DMS153 treated with DMSO at 0.1 percent for 48 hours (cell line): ENCODE measurements at regions not wholly inside any gene's neighbourhood (a gene's known extent, or its start where the extent isn't known, plus 50 kb on each side); places are given as distances from the start of the nearest gene placed in this dataset.
"Not testable (repeated sequence)": the region's sequence is repeated elsewhere in the genome, so short reads cannot be mapped to it uniquely, and the experiment has no call there.

Experiments used
- DNase-seq: peaks from one replicate; lab custom pipeline; 2025; ENCODE audit not compliant: unreplicated experiment; lab: John Stamatoyannopoulos, UW

DNA sequence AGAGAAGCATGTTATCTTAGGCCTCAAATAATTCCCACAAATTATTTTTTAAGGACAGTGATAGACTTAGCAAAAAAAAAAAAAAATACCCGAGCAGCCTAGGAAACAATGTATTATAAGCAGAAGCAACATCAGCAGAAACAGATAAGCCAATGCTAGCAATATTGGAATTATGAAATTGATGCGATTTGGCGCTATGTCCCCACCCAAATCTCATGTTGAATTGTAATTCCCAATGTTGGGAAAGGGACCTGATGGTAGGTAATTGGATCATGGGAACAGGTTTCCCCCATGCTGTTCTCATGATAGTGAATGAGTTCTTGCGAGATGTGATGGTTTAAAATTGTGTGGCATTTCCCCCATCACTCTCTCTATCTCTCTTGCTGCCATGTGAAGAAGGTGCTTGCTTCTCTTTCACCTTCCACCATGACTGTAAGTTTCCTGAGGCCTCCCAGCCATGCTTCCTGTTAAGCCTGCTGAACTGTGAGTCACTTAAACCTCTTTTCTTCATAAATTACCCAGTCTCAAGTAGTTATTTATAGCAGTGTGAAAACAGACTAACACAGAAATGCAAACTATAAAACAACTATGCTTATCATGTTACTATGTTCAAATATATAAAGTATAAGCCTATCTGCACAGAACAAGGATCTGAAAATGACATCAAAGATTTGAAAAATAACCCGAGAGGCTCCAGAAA, 75.6 kb upstream of the HIVEP3 start:
- DNase-seq: no peak

GRCh38 chr1:41983451-41983850, 64.7 kb upstream of the HIVEP3 start:
- DNase-seq: no peak

DNA sequence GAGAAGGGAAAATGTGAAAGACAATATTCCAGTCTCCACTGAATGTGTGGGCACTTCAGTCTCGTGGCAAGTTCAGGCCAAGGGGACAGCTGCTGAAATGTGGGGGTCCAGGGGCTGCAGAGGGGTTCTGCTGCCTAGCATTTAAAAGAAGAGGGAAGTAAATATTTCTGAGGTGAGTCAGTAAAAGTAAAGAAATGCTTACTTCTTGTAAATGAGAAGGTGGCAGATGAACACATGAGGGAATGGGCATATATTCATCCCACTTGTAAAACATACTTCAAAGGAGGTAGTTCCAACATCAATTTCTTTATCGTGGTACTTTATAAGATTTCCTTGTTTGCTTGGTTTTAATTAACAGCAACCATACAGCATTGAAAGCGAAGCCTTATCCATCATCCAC, 63.1 kb upstream of the HIVEP3 start:
- no peak for DNase-seq

GRCh38 chr1:41980827-41981653, 62.3 kb upstream of the HIVEP3 start:
- no peak for DNase-seq

GRCh38 chr1:41978986-41979385, 60.3 kb upstream of the HIVEP3 start:
- no peak for DNase-seq

DNA sequence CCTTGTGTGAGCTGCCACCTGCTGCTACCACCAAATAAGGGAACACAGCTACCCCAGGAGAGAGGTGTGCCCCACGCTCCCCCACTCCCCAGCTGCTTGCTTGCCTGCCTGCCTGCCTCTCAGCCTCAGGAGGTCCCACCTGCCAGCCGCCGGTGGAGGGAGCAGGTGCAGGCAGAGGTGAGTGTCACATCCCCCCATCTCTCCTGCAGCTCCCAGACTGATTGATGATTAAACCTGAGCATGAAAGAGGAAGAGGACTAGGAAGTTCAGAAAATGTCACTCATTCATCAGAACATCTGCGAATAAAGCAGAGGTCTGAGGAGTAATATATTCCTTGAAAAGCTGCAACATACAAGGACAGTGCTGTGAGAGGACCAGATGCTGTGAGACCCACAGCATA, 58.6 kb upstream of the HIVEP3 start:
- peak; percentile 33 for DNase-seq

DNA sequence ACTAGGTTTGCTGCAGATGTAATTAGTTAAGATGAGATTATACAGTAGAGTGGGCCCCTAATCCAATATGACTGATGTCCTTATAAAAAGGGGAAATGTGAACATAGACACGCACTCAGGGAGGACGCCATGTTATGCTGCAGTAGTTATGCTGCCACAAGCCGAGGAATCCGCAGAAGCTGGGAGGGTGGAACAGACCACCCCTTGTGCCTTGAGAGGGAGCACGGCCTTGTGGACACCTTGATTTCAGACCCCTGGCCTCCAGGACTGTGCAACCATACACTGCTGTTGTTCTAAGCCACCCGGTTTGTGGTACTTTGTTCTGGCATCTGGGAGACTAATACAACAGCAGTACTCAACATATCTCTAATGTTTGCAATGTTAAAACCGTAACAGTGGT, 57.9 kb upstream of the HIVEP3 start:
- DNase-seq: no peak

DNA sequence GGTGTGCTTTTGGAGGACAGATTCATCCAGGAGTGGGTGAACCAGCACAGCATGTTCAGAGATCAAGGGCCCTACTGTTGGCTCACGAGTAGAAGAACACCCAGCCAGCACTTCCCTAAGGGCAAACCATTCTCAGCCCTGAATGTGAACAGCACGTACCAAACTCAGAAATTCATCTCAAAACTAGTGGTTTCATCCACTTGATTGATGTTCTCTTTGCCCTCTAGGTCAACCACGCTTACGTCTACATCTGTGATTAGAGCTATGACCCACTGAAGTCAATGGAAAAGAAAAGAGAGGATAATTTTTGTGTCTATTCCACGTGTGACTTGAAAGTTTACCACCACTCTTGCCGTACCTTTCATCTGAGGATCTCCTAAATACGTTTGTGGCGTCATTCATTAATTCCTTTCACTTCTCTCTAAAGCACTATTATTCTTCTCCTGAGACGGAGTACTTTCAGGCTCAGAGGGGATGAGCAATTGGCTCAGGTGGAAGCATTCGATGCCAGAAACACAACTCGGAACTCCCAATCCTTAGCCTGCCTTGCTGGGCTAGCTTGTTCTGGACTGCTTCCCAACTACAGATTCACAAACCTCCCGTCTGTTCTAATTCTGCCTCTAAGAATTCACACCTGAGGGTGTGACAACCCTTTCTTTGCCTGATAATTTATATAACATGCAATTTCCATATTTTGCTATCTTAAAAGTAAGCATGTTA, 57.3 kb upstream of the HIVEP3 start:
- DNase-seq: no peak

GRCh38 chr1:41975121-41975520, 56.4 kb upstream of the HIVEP3 start:
- no peak for DNase-seq

DNA sequence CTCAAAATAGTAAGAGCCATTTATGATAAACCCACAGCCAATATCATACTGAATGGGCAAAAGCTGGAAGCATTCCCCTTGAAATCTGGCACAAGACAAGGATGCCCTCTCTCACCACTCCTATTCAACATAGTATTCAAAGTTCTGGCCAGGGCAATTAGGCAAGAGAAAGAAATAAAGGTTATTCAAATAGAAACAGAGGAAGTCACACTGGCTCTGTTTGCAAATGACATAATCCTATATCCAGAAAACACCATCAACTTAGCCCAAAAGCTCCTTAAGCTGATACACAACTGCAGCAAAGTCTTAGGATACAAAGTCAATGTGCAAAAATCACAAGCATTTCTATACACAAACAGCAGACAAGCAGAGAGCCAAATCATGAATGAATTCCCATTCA, 49.8 kb upstream of the HIVEP3 start:
- not testable (repeated sequence) for DNase-seq
